ENCODE measurements at regions not wholly inside any gene's neighbourhood (a gene's known extent, or its start where the extent isn't known, plus 50 kb on each side); places are given as distances from the start of the nearest gene placed in this dataset.
"Not testable (repeated sequence)": the region's sequence is repeated elsewhere in the genome, so short reads cannot be mapped to it uniquely, and the experiment has no call there.

DNA sequence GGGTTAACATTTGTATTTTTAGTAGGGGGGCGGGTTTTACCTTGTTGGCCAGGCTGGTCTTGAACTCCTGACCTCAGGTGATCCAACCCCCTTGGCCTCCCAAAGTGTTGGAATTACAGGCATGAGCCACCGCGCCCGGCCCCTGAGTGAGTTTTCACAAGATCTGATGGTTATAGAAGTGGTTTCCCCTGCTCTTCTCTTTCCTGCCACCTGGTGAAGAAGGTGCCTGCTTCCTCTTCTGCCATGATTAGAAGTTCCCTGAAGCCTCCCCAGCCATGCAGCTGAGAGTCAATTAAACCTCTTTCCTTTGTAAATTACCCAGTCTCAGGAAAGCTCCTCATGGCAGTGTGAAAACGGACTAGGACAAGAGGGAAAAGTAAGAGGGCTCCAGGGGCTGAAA lies 259.1 kb upstream of the PLET1 start:
- DNase-seq, result no peak

DNA sequence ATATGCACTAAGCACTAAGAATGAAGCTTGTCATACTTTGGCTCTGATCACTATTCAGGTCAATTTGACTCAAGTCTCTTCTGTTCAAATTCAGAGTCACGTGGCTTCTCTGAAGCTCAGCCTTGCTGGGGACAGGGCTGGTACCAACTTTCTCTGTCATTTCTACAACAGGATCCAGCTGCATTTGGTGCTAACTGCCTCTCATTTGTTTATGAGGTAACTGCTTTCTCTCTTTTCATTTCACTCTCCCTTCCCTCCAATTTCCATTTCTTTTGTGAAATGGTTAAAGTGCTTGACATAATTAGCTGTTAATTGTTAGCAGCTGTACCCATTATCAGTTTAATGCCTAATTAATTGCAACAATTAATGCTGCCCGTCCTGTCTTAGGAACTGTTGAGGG lies 259.7 kb upstream of the PLET1 start:
- DNase-seq, result no peak

DNA sequence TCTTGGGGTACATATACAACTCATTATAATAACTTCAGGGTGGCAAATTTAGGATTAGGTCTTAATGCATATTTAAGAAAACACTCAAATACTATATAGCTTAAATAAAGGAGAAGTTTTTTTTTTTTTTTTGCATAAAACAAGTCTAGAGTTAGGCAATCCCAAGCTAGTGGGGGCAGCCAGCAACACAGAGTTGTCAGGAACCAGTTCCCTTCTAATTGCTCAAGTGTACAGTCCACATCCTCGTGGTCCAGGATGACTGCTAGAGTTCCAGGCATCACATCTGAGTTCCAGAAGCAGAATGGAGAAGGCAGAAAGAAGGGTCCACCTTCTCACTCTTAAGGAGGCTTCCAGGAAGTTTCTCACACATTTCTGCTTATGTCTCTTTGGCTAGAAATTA lies 261.9 kb upstream of the PLET1 start:
- DNase-seq, result no peak

DNA sequence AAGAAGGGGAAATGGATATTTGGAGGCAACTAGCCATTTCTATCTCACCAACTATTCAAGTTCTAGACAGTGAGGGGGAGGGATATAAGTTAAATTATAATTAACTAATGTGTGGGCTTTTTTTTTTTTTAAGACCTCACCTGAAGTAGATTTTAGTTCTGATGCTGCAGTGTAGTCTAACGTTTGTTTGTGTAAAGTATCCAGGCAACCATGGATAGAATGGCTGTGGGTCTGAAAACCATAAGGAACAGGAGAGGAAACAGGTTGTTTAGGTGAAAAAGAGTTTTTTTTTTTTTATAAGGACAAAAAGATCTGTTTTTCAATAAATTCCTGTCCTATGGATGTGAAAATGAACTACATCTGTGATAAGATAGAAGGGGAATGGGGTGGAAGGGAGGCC lies 262.4 kb upstream of the PLET1 start:
- DNase-seq, result no peak

DNA sequence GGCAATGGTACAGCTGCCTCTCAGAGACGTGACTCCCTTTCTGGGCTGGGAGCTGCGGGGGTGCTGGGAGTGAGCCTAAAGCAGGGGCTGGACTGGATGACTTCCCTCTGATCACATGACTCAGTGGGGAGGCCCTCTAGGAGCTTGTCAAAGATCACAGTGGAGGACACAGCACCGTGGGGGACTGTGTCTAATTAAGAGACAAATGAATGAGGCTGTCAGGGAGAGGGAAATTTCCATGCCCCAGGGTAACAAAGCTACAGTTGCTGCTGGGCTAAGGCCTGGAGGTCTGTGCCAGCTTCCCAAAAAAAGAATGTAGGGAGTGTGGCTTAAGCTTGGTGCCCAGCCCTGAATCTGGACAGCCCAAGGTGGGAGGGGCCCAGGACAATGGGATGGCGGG lies 262.8 kb upstream of the PLET1 start:
- no peak for DNase-seq

DNA sequence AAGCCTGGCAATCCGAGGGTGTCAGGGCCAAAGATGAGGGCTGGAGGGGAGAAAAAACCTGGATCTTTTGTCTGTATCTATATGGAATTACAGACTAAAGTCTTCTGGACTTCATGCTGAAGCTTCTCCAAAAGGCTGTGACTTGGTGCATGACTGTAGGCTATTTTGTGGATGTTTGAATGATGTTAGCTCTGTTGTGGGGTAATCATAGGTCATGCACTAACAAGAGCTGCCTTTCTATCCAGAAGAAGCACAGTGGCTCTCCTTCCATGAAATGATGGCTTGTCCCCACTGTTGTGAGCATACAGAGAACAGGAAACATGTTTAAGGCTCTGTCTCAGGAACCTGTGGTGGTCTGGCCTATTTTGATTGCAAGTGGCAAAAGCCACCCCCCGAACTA lies 263.3 kb upstream of the PLET1 start:
- DNase-seq, result no peak

DNA sequence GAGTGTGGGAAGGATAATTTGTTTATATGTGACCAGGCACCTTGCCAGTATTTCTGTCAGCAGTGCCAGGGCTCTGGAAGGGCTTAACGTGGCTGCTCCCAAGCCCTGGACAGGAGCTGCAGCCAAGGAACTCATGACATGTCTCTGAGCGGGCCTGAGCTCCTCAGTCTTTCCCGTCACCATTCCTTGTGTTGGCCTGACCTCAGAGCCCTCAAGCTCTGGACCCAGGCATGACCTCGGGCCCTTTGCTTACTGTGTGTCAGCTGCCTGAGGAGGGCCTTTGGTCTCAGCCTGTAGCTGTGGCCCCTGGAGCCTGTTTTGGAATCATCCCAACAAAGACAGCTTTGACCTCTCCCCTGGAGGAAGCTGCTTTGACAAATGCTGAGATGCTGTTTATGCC lies 264.1 kb upstream of the PLET1 start:
- no peak for DNase-seq

DNA sequence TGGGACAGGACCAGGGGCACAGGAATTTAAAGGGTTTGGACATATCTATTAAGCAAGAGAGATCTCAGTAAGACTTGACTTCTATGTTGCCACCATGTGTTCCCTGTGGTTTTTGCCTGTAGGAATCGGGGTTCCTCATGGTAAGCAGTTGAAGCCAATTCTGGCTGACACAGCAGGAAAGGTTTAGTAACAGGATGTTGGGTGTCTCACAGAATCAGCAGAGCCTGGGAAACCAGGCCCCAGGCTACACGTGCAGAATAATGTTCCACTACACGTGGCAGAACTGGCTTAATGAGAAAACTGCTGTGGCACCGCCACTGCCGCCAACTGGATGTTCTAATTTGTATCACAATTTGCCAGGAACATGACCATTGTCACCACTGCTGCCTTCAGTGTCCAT lies 264.6 kb upstream of the PLET1 start:
- DNase-seq, result no peak

DNA sequence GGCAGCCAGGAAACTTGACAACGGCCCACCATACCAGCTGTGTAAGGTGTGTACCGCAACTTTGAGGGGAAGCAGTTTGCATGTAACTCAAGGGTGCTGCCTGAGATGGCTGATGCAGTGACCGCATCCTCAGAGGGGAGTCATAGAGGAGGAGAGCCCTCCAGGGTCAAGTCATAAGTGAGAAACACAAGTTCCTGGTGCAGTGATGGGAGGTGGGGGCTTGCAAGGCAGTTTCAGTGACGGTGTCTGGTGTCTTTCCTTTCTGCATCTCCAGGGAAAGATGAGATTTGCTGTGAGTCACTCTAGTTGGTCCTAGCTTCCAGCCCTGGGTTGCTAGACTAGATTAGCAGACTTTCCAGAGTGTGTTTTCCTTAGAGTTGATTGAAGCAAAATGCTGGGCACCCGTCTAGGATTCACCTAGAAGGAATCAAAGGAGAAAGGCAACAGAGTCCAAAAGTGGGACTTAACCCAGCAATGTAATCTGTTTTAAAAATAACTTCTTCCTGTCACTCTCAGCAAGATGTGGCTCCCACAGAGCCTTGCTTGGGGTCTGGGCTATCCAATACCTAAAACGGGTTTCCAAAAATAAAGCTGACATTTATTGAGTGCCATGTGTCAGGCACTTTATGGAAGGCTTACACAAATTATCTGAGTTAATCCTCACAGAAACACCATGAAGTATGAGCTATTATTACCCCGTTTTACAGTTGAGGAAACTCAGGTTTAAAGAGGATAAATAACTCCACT lies 265.4 kb upstream of the PLET1 start:
- no peak for DNase-seq

DNA sequence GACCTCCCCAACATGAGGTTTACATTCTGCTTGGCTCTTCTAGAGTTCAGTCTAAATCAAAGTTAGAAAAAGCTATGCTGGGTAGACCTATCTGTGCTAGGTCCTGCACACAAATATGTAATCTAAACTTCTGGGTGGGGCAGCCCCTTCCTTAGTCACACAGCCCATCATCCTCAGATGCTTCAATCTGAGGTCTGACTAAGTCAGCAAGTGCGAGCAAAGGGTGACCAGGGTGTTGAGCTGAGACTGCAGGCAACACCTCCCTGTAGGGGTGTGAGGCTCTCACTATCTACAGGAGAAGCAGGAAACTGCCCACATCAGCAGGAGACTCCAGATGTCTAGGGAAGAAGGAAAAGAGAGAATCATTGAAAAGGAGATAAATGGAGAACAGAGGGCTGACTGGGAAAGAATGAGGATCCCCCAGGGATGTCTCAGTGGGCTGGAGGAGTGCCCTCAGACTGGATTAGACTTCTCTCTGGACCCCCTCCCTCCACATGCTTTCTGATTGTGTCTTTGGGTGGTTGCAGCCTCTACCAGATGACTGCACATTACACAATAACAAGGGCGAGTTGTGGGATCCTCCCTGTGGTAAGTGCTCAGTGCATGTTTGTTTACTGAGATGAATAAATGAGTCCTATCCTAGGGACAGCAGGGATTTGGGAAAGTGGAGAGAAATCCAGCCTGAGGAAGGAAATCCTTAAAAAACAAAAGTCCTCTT lies 266.2 kb upstream of the PLET1 start:
- no peak for DNase-seq

DNA sequence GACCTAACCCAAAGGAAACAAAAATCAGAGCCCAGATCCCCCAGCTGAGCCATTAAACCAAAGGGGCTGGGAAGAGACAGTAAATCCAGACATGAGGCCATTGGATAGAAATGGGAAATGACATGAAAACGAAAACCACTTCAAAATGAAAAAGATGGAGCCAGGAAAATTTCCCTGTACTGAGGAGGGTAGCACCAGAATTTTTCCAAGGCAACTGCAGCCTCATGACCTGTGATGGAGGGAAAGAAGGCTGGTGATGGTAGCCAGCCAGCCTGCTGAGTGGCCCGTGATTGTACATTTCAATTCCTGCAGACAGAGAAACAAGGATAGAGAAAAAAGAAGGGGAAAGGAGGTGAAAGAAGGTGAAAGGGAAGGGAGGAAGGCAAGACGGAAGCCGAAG lies 268.4 kb upstream of the PLET1 start:
- DNase-seq, result no peak

DNA sequence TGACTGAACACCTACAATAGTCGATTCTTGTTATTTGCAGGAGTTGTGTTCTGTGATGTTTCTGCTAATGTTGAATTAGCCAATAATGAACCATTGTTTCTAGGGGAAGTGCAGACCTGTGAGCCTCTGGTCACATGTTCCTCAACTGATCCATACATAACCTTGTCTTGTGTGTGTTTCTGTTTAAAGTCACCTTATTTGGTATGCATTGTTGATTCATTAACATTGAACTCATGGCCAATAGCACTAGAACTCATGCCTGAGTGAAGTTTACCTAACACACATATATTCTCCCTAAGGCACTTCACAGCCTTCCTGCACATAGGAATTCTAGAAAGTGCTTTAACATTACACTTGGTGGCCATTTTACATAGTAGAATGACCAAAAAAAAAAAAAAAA lies 271.8 kb upstream of the PLET1 start:
- DNase-seq, result no peak

DNA sequence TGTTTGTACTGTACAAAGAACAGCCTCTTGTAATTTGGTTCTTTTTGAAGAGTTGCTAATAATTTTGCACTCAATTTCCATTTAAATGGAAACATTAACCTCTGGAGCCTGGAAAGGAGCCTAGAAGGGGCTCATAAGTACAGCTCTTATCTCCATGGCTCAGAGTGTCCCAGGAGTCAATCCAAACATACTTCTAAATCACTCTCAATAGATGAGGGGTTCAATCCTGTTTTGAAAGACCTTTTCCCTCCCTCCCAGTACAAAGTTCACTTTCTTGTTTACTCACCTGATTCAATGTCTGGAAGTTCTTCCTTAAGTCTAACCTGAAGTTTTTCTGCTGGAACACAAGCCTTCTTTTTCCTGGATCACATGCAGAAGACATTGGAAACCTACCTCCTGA lies 273.0 kb upstream of the PLET1 start:
- DNase-seq, result no peak

DNA sequence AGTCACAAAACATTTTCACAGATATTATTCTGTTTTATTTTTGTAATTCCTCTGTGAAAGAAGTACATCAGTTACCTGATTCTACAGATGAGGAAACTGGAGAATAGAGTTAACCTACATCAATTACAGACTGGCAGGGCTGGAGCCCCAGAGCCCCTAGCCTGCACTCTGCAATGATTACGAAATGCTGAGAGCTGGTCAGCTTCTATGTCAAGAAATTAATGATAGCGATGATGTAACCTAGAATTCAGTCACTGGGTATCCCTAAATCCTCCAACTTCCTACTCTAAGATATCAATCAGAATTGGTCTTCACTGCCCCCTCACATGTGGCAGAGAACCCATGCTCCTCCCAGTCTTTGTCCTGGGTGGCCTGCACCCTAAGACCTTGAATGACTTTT lies 273.5 kb upstream of the PLET1 start:
- DNase-seq, result no peak

DNA sequence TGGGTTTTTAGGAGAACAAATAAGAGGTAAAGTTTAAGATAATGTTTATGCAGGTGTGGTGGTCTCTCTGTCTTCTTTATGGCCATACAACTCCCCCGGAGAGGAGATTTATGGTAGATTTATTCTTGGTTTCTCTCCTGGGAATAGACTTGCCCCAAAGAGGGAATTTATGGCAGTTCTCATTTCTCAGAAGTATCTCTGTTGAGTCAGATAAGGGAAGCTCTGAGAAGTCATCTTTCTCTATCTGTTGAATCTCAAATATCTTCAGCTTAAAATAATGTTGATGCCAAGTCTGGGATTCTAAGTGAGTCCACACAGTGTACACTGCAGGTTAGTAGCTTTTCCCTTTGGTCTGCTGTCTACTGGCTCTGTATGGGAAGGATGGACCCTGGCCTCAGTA lies 276.4 kb upstream of the PLET1 start:
- DNase-seq, result no peak

DNA sequence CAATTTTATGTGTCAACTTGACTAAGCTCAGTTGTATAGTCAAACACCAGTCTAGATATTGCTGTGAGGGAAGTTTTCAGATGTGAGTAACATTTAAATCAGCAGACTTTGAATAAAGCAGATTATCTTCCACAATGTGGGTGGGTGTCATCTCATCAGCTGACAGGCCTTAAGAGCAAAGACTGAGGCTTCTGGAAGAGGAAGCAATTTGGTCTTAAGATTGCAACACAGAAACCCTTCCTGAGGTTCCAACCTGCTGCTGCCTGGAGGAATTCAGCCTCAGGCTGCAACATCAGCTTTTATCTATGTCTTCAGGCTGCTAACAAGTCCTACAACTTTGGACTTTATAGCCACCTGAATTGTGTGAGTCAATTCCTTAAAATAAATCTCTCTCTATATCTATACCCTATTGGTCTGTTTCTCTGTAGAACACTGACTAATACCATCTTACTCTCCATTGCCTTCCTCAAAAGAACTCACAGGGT lies 277.2 kb upstream of the PLET1 start:
- DNase-seq, result no peak

DNA sequence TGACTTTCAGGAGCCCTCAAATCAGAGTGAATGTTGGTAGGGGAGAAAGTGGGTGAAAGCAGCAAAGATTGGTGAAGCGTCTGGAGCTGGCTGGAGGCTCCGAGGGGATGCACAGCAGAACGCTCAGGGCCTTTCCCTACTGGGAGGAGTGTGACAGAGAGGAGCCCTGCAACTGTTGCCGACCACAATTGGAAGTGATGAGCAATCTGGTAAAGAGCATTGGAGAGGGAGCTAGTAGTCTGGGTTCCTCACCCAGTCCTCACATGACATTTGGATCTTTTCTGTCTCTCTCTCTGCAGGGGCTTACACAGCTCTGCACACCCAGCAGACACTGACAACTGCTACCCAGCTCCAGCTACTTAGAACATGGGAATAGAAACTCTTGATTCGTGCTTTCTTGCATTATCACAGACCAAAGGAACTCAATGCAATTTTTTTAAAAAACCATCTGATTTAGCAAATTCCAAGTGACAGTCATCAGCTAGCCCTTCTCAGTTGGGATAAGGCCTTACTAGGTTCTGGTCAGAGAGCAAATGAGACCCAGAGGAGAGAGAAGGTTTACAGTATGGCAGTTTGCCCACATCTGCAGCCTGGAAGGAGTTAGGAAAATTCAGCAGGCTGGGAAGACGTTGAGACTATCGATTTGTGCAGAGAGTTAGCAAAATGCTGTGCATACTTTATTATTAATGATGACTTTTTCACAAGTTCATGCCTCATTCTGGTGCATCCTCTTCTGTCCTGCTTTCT lies 278.0 kb upstream of the PLET1 start:
- DNase-seq, result no peak

DNA sequence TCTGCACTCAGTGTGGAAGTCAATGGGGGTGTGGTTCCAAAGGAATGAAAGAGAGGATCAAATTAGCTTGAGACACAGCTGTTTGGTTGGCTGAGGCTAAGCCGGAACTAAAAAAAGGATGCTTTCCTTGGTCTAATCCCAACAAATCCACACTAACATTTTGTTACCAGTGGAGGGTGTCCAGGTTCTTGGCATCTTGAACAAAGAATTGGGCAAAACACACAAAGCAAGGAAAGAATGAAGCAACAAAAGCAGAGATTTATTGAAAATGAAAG lies 278.6 kb upstream of the PLET1 start:
- DNase-seq, result not testable (repeated sequence)

DNA sequence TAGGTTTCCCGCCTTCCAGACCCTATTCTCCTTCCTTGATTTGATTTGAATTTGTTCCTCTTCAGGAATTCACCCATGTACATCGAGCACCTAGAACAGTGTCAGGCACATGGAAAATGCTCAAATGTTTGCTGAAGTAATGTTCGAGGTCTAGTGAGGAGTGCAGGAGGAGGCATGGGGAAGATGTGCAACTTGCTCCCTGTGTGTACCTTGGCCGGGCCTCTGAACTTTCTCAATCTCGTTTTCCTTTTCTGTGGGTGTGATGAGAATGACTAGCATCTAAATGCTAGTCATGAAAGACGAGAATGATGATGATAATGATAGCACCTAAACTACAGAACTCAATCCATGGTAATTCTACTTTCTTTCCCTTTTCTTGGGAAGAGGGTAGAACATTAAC lies 279.1 kb upstream of the PLET1 start:
- DNase-seq, result no peak

DNA sequence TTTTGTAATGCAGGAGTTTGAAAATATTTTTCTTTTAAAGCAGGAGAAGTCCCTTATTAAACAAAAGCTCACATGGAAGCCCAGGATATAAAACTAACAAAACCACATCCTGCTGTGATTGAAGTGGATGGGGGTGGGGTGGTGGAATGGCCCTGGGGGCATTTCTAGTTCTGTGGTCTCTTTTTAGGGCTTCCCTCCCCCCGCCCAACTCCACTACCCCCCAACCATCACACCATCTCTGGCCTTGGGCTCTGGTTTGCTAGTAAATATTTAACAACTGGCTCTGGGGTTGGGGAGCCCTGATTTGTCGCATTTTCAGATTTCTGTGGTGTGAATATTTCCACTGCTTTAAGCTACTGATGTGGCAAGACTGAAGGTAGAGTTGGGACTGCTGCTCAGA lies 279.6 kb upstream of the PLET1 start:
- no peak for DNase-seq

DNA sequence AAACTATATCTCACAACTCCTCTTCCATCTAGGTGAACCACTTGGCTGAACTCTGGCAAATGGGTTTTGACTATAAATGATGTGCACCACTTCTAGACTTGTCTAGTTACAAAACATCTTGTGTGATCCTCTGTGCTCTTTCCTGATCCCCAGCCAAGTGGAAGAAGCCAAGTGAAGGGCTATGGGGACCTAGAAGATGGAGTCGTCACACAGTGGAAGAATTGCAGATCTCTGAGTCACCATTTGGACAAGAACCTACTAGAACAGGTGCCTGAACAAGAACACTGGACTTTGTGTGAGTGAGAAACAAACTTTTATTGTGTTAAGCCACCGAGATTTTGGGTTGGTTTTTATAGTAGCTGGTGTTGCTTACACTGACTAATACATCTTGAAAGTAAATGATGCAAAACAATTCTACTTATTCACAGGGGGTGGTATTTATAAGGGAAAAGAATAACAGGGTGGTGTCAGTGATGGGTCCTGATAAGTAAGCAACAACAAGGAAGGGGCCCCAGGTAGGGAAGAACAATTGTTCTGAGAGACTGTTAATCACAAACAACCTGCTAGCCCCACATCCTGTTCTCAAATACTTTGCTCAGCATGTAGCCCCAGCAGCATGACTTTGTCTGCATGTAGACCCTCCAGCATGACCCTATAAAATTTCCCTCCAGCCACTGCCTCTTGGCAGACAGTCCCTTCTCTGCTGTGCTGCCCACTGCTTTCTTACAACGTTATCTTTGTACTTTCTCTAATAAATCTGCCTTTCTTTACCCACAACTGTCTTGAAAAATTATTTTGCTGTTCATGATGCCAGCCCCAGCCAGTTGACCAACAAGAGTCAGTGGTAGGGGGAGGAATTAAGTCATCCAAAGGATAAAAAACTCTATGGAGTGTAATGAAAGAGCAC lies 280.7 kb upstream of the PLET1 start:
- no peak for DNase-seq

DNA sequence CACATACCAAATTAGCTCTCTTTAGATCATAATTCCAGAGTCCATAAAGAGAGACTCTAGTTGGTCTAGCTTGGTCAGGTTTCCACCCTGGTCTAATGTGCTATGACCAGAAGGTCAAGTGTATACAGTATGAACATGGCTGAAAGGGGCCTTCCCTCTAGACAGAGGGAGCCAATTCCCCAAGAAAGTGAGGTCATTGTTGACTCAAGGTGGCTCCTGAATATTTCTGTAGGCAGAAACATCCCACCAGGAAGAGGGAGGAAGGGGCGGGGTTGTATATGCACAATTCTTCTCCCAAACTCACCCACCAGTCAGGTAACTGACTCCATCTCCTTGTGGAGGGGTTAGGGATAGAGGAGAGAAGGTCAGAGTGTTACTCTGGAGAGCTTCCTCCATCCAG lies 281.8 kb upstream of the PLET1 start:
- DNase-seq, result no peak

DNA sequence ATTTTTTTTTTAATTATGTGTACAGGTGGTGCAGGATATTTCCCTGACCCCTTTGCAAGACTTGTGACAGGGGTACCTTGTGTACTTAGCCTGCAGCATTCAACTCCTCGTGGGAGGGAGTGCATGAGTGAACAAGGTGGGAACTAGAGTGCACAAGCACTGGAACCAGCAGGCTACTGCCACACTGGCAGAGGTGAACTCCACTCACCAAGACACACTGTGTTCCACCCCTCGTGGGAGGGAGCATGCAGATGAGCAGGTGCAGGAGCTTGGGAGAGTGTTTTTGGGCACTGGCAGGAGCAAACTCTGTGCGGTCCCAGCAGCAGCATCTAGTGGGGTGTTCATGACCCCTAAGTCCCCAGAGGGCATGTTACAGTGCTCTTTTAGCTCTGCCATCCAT lies 282.7 kb upstream of the PLET1 start:
- DNase-seq, result no peak

Data from activated T-cell treated with anti-CD3 and anti-CD28 coated beads, Interleukin-2, amount 50 U/mL, for 1 hour (primary cell).